ENCODE measurements at regions not wholly inside any gene's neighbourhood (a gene's known extent, or its start where the extent isn't known, plus 50 kb on each side); places are given as distances from the start of the nearest gene placed in this dataset.

GRCh38 chr6:168138436-168138835 lies 59.4 kb upstream of the FRMD1 start:
- DNase-seq (ENCODE audit: low read depth) = no peak
- TF ChIP-seq CTCF (conservative IDR thresholded peaks at IDR 0.05; ENCODE audit: low read depth, low read length) = no peak
- H3K4me3 ChIP-seq (ENCODE audit: low read depth, low read length) = no peak overlapping the region

- TF ChIP-seq CTCF (conservative IDR thresholded peaks at IDR 0.05; ENCODE audit: low read depth, low read length) = no peak
- H3K4me3 ChIP-seq (ENCODE audit: low read depth, low read length) = no peak overlapping the region
- no peak for DNase-seq (ENCODE audit: low read depth)
These were observed 58.0 kb upstream of the FRMD1 start for GRCh38 chr6:168137024-168137423.

GRCh38 chr6:168136622-168137021 lies 57.6 kb upstream of the FRMD1 start:
- no peak overlapping the region for H3K4me3 ChIP-seq (ENCODE audit: low read depth, low read length)
- TF ChIP-seq CTCF (conservative IDR thresholded peaks at IDR 0.05; ENCODE audit: low read depth, low read length) = no peak
- no peak for DNase-seq (ENCODE audit: low read depth)

- no peak overlapping the region for H3K4me3 ChIP-seq (ENCODE audit: low read depth, low read length)
- DNase-seq (ENCODE audit: low read depth) = no peak
- no peak for TF ChIP-seq CTCF (conservative IDR thresholded peaks at IDR 0.05; ENCODE audit: low read depth, low read length)
These were observed 57.0 kb upstream of the FRMD1 start for GRCh38 chr6:168136001-168136400.

GRCh38 chr6:168134560-168135201 lies 55.7 kb upstream of the FRMD1 start:
- no peak for DNase-seq (ENCODE audit: low read depth)
- no peak for TF ChIP-seq CTCF (conservative IDR thresholded peaks at IDR 0.05; ENCODE audit: low read depth, low read length)
- no peak overlapping the region for H3K4me3 ChIP-seq (ENCODE audit: low read depth, low read length)

- DNase-seq (ENCODE audit: low read depth) = no peak
- no peak overlapping the region for H3K4me3 ChIP-seq (ENCODE audit: low read depth, low read length)
- no peak for TF ChIP-seq CTCF (conservative IDR thresholded peaks at IDR 0.05; ENCODE audit: low read depth, low read length)
These were observed 54.9 kb upstream of the FRMD1 start for GRCh38 chr6:168133687-168134559.
